ENCODE measurements at regions not wholly inside any gene's neighbourhood (a gene's known extent, or its start where the extent isn't known, plus 50 kb on each side); places are given as distances from the start of the nearest gene placed in this dataset.

- TF ChIP-seq SPI1 (IDR thresholded peaks at IDR 0.05; ENCODE audit: borderline replicate concordance, low read depth, low read length): no peak
- TF ChIP-seq, protein P1, sequence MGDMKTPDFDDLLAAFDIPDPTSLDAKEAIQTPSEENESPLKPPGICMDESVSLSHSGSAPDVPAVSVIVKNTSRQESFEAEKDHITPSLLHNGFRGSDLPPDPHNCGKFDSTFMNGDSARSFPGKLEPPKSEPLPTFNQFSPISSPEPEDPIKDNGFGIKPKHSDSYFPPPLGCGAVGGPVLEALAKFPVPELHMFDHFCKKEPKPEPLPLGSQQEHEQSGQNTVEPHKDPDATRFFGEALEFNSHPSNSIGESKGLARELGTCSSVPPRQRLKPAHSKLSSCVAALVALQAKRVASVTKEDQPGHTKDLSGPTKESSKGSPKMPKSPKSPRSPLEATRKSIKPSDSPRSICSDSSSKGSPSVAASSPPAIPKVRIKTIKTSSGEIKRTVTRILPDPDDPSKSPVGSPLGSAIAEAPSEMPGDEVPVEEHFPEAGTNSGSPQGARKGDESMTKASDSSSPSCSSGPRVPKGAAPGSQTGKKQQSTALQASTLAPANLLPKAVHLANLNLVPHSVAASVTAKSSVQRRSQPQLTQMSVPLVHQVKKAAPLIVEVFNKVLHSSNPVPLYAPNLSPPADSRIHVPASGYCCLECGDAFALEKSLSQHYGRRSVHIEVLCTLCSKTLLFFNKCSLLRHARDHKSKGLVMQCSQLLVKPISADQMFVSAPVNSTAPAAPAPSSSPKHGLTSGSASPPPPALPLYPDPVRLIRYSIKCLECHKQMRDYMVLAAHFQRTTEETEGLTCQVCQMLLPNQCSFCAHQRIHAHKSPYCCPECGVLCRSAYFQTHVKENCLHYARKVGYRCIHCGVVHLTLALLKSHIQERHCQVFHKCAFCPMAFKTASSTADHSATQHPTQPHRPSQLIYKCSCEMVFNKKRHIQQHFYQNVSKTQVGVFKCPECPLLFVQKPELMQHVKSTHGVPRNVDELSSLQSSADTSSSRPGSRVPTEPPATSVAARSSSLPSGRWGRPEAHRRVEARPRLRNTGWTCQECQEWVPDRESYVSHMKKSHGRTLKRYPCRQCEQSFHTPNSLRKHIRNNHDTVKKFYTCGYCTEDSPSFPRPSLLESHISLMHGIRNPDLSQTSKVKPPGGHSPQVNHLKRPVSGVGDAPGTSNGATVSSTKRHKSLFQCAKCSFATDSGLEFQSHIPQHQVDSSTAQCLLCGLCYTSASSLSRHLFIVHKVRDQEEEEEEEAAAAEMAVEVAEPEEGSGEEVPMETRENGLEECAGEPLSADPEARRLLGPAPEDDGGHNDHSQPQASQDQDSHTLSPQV (IDR thresholded peaks at IDR 0.05): no peak
- TF ChIP-seq ZSCAN29 (IDR thresholded peaks at IDR 0.05): no peak
Observed at GRCh38 chr1:191350938-191351337, 807.3 kb upstream of the RGS18 start (continued).

DNA sequence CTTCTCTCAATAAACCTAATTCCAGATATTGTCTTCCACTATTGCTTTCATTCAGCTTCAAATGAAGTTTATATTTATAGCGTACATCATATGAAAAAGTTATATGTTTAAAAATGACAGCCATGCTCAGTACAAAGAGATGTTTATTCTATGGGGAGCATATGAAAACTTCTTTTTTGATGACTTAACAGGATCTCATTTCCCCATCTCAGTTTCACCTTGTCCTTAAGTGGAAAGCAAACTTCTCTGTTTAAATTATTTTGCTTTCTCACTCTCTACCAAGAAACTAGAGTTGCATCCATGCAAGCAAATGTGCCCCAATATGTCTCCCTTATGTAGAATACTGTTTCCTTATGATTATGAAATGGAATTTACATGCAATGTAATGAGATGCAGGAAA lies 799.5 kb upstream of the RGS18 start:
- Histone ChIP-seq H3K9me1 (ENCODE audit: control insufficient read depth, insufficient read depth, low read length) (no peaks in the 10 kb centered on the region), H3K36me3 (ENCODE audit: control insufficient read depth, insufficient read depth, low read length) (no peaks in the 10 kb centered on the region), H2AFZ (ENCODE audit: low read depth, low read length) (no peak overlapping the region), H4K20me1 (replicated peaks; ENCODE audit: control insufficient read depth, insufficient read depth, low read length) (no peaks in the 10 kb centered on the region), H3K9me3 (replicated peaks; ENCODE audit: control insufficient read depth, insufficient read depth, low read depth, low read length) (no peaks in the 10 kb centered on the region), H3K27ac (ENCODE audit: extremely low read depth, low read depth, low read length) (no peak overlapping the region), H3K4me2 (ENCODE audit: insufficient read depth, low read length) (no peak overlapping the region), H3K4me1 (replicated peaks in 1 of 2; ENCODE audit: control insufficient read depth in 2 of 2, insufficient read depth in 2 of 2, low read length in 2 of 2) (no peaks in the 10 kb centered on the region), H3K27me3 (ENCODE audit: control insufficient read depth in 2 of 2, insufficient read depth in 2 of 2, low read length in 2 of 2) (no peaks in the 10 kb centered on the region), H3K79me2 (ENCODE audit: control insufficient read depth, insufficient read depth, low read length) (no peaks in the 10 kb centered on the region), H3K9ac (ENCODE audit: insufficient read depth in 1 of 2, low read depth in 2 of 2, low read length in 2 of 2) (no peak overlapping the region), H3K4me3 (no peak overlapping the region)
- in situ Hi-C loops (cut with MboI) (no loop called here), intact Hi-C loops (cut with micrococcal nuclease) (no loop called here)
- ATAC-seq (no peak), FAIRE-seq (no peak), DNase-seq (ENCODE audit: extremely low read depth in 1 of 4, low spot score in 3 of 4) (no peak)
- WGBS (ENCODE audit: insufficient coverage, low coverage, missing lambda C conversion rate): 5% methylated on average over 1 of the region's 1 CpG
- CTCF ChIA-PET (ENCODE audit: low intra/inter-chr PET ratio): no interaction called here
- POLR2A ChIA-PET: no interaction called here
- no TSS peak for BruUV-seq (replicated peaks)
- no peak for TF ChIP-seq THRB (CRISPR knock-in tag; conservative IDR thresholded peaks at IDR 0.05)
- no peak for TF ChIP-seq NONO (IDR thresholded peaks at IDR 0.05; ENCODE audit: low read depth in 2 of 2, low read length in 1 of 2)
- TF ChIP-seq GMEB1 (CRISPR knock-in tag; IDR thresholded peaks at IDR 0.05): no peak
- no peak for TF ChIP-seq HNRNPLL (IDR thresholded peaks at IDR 0.05; ENCODE audit: low read depth, low read length, poor library complexity, severe bottlenecking)
- TF ChIP-seq EP400 (IDR thresholded peaks at IDR 0.05): no peak
- TF ChIP-seq, protein P2, sequence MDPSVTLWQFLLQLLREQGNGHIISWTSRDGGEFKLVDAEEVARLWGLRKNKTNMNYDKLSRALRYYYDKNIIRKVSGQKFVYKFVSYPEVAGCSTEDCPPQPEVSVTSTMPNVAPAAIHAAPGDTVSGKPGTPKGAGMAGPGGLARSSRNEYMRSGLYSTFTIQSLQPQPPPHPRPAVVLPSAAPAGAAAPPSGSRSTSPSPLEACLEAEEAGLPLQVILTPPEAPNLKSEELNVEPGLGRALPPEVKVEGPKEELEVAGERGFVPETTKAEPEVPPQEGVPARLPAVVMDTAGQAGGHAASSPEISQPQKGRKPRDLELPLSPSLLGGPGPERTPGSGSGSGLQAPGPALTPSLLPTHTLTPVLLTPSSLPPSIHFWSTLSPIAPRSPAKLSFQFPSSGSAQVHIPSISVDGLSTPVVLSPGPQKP (CRISPR knock-in tag; IDR thresholded peaks at IDR 0.05): no peak
- TF ChIP-seq TEAD1 (CRISPR knock-in tag; IDR thresholded peaks at IDR 0.05): no peak
- TF ChIP-seq BRF1 (IDR thresholded peaks at IDR 0.05; ENCODE audit: borderline replicate concordance, extremely low read depth, insufficient read length): no peak
- no peak for TF ChIP-seq ELF2 (CRISPR knock-in tag; IDR thresholded peaks at IDR 0.05)
